Sigmoid colon (tissue), 6 donors: ENCODE measurements at regions not wholly inside any gene's neighbourhood (a gene's known extent, or its start where the extent isn't known, plus 50 kb on each side); places are given as distances from the start of the nearest gene placed in this dataset.
"Not testable (repeated sequence)": the region's sequence is repeated elsewhere in the genome, so short reads cannot be mapped to it uniquely, and the experiment has no call there.

Experiments
- DNase-seq: peaks from one replicate; pipeline ENCODE4 v3.0.0-alpha.2; 2019
- H3K27ac ChIP-seq, 4 donors: fragments of 200-600 bp; sonication (generic); one replicate each; pipeline ENCODE4 v1.5.1; 2016 to 2019; ENCODE audit warnings: mild to moderate bottlenecking in 1 of 4
- H3K27me3 ChIP-seq, 3 donors: fragments of 200-600 bp; sonication (generic); one replicate each; pipeline ENCODE4 v1.5.1; 2019; ENCODE audit warnings: mild to moderate bottlenecking in 1 of 3
- H3K36me3 ChIP-seq, 4 donors: fragments of 200-600 bp; sonication (generic); one replicate each; pipeline ENCODE4 v1.5.1; 2016 to 2019
- H3K4me1 ChIP-seq, 4 donors: fragments of 200-600 bp; sonication (generic); one replicate each; pipeline ENCODE4 v1.5.1; 2017 to 2019
- H3K4me3 ChIP-seq, 4 donors: fragments of 200-600 bp; sonication (generic); one replicate each; pipeline ENCODE4 v1.5.1; 2017 to 2019; ENCODE audit warnings: mild to moderate bottlenecking in 2 of 4, moderate library complexity in 1 of 4
- H3K9me3 ChIP-seq, 4 donors: fragments of 200-600 bp in 3 of 4; sonication (generic) in 3 of 4; one replicate each; pipeline versions ENCODE4 v1.5.1 to v1.6.1; 2013 to 2019
- CTCF ChIP-seq, 4 experiments: fragments of 450-650 bp in 3 of 4; fragments of 200-600 bp in 1 of 4; IDR thresholded peaks; one replicate each; pipeline ENCODE4 v1.5.1; 2016 to 2019; ENCODE audit warnings: antibody characterized with exemption in 4 of 4, mild to moderate bottlenecking in 3 of 4, moderate library complexity in 2 of 4
- EP300 ChIP-seq, 4 donors: sonication (generic); formaldehyde crosslinking; IDR thresholded peaks; one replicate each; pipeline ENCODE4 v1.6.1; 2017; ENCODE audit warnings: antibody characterized with exemption in 4 of 4
- POLR2A ChIP-seq, 2 donors: fragments of 450-650 bp; IDR thresholded peaks; one replicate each; pipeline ENCODE4 v1.6.1; 2016; ENCODE audit warnings: antibody characterized with exemption in 2 of 2, mild to moderate bottlenecking in 2 of 2, moderate library complexity in 2 of 2
- POLR2AphosphoS5 ChIP-seq, 4 donors: sonication (generic); formaldehyde crosslinking; IDR thresholded peaks; one replicate each; pipeline ENCODE4 v1.6.1; 2017; ENCODE audit warnings: antibody characterized with exemption in 4 of 4
- WGBS, 2 donors: extraction: QIAGEN DNeasy Blood & Tissue Kit; methylation state at CpG; one replicate each; pipeline ENCODE4 v1.1.7; 2013; 5-methylcytosine and 5-hydroxymethylcytosine counted together
- intact Hi-C: fragments of 100-400 bp; cut with DNase I; formaldehyde crosslinking; loops from one replicate; pipeline ENCODE4 v1.15.1; 2023
- donor health status: healthy with polysubstance abuse.
- donor health status: healthy.

- H3K9me3 ChIP-seq: no peaks in the 10 kb centered on the region
- H3K4me1 ChIP-seq: no peaks in the 10 kb centered on the region
- intact Hi-C loops: no loop called here
These were observed 760.2 kb downstream of the TAF11L14 start for GRCh38 chr5:18394443-18394804.

GRCh38 chr5:18395126-18396110 is 761.2 kb downstream of the TAF11L14 start:
- DNase-seq: no peak
- Histone ChIP-seq H3K9me3 (no peaks in the 10 kb centered on the region), H3K27ac (no peak overlapping the region), H3K4me1 (no peaks in the 10 kb centered on the region), H3K27me3 (no peaks in the 10 kb centered on the region), H3K36me3 (no peaks in the 10 kb centered on the region), H3K4me3 (no peak overlapping the region)
- 80 to 85% methylated on average over 10 of the region's 10 CpGs for WGBS, 2 donors
- intact Hi-C loops: no loop called here
- TF ChIP-seq POLR2A (IDR thresholded peaks at IDR 0.05): no peak
- TF ChIP-seq CTCF (IDR thresholded peaks at IDR 0.05): no peak
- TF ChIP-seq EP300 (IDR thresholded peaks at IDR 0.05): no peak
- no peak for TF ChIP-seq POLR2AphosphoS5 (IDR thresholded peaks at IDR 0.05)

More at GRCh38 chr5:18394443-18394804, 760.2 kb downstream of the TAF11L14 start:
- no peak overlapping the region for H3K4me3 ChIP-seq
- H3K27ac ChIP-seq: no peak overlapping the region
- 19 to 23% methylated on average over 4 of the region's 4 CpGs for WGBS, 2 donors
- DNase-seq: no peak
- H3K36me3 ChIP-seq: no peaks in the 10 kb centered on the region
- H3K27me3 ChIP-seq: no peaks in the 10 kb centered on the region
- TF ChIP-seq POLR2AphosphoS5 (IDR thresholded peaks at IDR 0.05) (no peak), EP300 (IDR thresholded peaks at IDR 0.05) (no peak), POLR2A (IDR thresholded peaks at IDR 0.05) (no peak), CTCF (IDR thresholded peaks at IDR 0.05) (no peak)

GRCh38 chr5:18397371-18397770 is 763.1 kb downstream of the TAF11L14 start:
- no peak overlapping the region for H3K4me3 ChIP-seq
- DNase-seq: no peak
- H3K9me3 ChIP-seq: no peaks in the 10 kb centered on the region
- intact Hi-C loops: no loop called here
- no peaks in the 10 kb centered on the region for H3K36me3 ChIP-seq
- WGBS, 2 donors: 4 to 18% methylated on average over 4 of the region's 4 CpGs
- H3K27ac ChIP-seq: no peak overlapping the region
- H3K27me3 ChIP-seq: no peaks in the 10 kb centered on the region
- no peak for TF ChIP-seq CTCF (IDR thresholded peaks at IDR 0.05)
- TF ChIP-seq POLR2A (IDR thresholded peaks at IDR 0.05): no peak
- no peak for TF ChIP-seq POLR2AphosphoS5 (IDR thresholded peaks at IDR 0.05)
- no peak for TF ChIP-seq EP300 (IDR thresholded peaks at IDR 0.05)
- H3K4me1 ChIP-seq: no peaks in the 10 kb centered on the region

- Histone ChIP-seq H3K4me1 (no peaks in the 10 kb centered on the region), H3K36me3 (no peaks in the 10 kb centered on the region), H3K27me3 (no peaks in the 10 kb centered on the region), H3K4me3 (no peak overlapping the region), H3K27ac (no peak overlapping the region), H3K9me3 (no peaks in the 10 kb centered on the region)
- no peak for DNase-seq
- no peak for TF ChIP-seq POLR2AphosphoS5 (IDR thresholded peaks at IDR 0.05)
- no peak for TF ChIP-seq CTCF (IDR thresholded peaks at IDR 0.05)
- TF ChIP-seq POLR2A (IDR thresholded peaks at IDR 0.05): no peak
- no peak for TF ChIP-seq EP300 (IDR thresholded peaks at IDR 0.05)
- intact Hi-C loops: no loop called here
- WGBS, 2 donors: 11 to 42% methylated on average over 2 of the region's 2 CpGs
These were observed 763.6 kb downstream of the TAF11L14 start for GRCh38 chr5:18397891-18398290.

- H3K27me3 ChIP-seq, H3K4me3 ChIP-seq, DNase-seq, H3K36me3 ChIP-seq, H3K9me3 ChIP-seq, intact Hi-C loops, H3K4me1 ChIP-seq, H3K27ac ChIP-seq: not testable (repeated sequence)
- WGBS, 2 donors: 90 to 94% methylated on average over 50 of the region's 50 CpGs
These were observed 765.4 kb downstream of the TAF11L14 start for GRCh38 chr5:18399461-18400327.
